Fibroblast of lung (primary cell): ENCODE measurements at regions not wholly inside any gene's neighbourhood (a gene's known extent, or its start where the extent isn't known, plus 50 kb on each side); places are given as distances from the start of the nearest gene placed in this dataset.
A peak's percentile ranks its signal among the peaks of the same experiment; 100 is the strongest.

Experiments
- DNase-seq, 2 donors: peaks; one replicate each; pipeline versions ENCODE4 v3.0.0 to v3.0.0-alpha.2; 2010; ENCODE audit warnings: low read depth in 2 of 2
- H2AFZ ChIP-seq: 2 replicates; pipeline ENCODE4 v1.5.1; 2012; ENCODE audit warnings: low read length, control low read depth, inconsistent platforms
- H3K27ac ChIP-seq: 2 replicates; pipeline ENCODE4 v1.5.1; 2011; ENCODE audit warnings: low read length, control low read depth; ENCODE audit not compliant: insufficient read depth
- H3K27me3 ChIP-seq: 2 replicates; pipeline ENCODE4 v1.5.1; 2011; ENCODE audit warnings: mild to moderate bottlenecking, low read length; ENCODE audit not compliant: control insufficient read depth, insufficient read depth
- H3K36me3 ChIP-seq: 2 replicates; pipeline ENCODE4 v1.5.1; 2011; ENCODE audit warnings: low read length; ENCODE audit not compliant: control insufficient read depth, insufficient read depth
- H3K4me1 ChIP-seq: 2 replicates; pipeline ENCODE4 v1.5.1; 2011; ENCODE audit warnings: low read length; ENCODE audit not compliant: control insufficient read depth, insufficient read depth; ENCODE audit errors: extremely low read depth
- H3K4me2 ChIP-seq: 2 replicates; pipeline ENCODE4 v1.5.1; 2011; ENCODE audit warnings: low read length, control low read depth; ENCODE audit not compliant: insufficient read depth; ENCODE audit errors: extremely low read depth
- H3K4me3 ChIP-seq, 4 experiments: fragments of 200-600 bp in 1 of 4; sonication (generic) in 1 of 4; replicated peaks in 1 of 4; 2 replicates each; pipeline ENCODE4 v1.5.1; 2011 to 2016; ENCODE audit warnings: low read length in 4 of 4, low read depth in 3 of 4, mild to moderate bottlenecking in 3 of 4, control low read depth in 2 of 4, inconsistent platforms in 1 of 4, mixed read lengths in 1 of 4; ENCODE audit not compliant: insufficient read depth in 1 of 4; ENCODE audit errors: control extremely low read depth in 1 of 4
- H3K79me2 ChIP-seq: 2 replicates; pipeline ENCODE4 v1.5.1; 2012; ENCODE audit warnings: mild to moderate bottlenecking, low read length, inconsistent platforms; ENCODE audit not compliant: control insufficient read depth, insufficient read depth
- H3K9ac ChIP-seq: 2 replicates; pipeline ENCODE4 v1.5.1; 2011; ENCODE audit warnings: mild to moderate bottlenecking, low read length, control low read depth; ENCODE audit not compliant: insufficient read depth
- H3K9me3 ChIP-seq: 2 replicates; pipeline ENCODE4 v1.5.1; 2012; ENCODE audit warnings: low read depth, low read length; ENCODE audit not compliant: control insufficient read depth, insufficient read depth
- H4K20me1 ChIP-seq: 2 replicates; pipeline ENCODE4 v1.5.1; 2011; ENCODE audit warnings: low read length; ENCODE audit not compliant: control insufficient read depth, insufficient read depth; ENCODE audit errors: extremely low read depth
- EZH2 ChIP-seq: IDR thresholded peaks from 2 replicates; pipeline ENCODE4 v1.5.1; 2012; ENCODE audit warnings: low read length, control low read depth, mild to moderate bottlenecking; ENCODE audit errors: missing control alignments
- TF ChIP-seq, protein P1 (sequence below), 2 donors: IDR thresholded peaks in 1 of 2; conservative IDR thresholded peaks in 1 of 2; 1 replicate in 1 of 2; 2 replicates in 1 of 2; pipeline ENCODE4 v1.5.1; 2011 to 2012; ENCODE audit warnings: low read length in 2 of 2, control low read depth in 1 of 2, inconsistent platforms in 1 of 2, low read depth in 1 of 2, mild to moderate bottlenecking in 1 of 2

DNA sequence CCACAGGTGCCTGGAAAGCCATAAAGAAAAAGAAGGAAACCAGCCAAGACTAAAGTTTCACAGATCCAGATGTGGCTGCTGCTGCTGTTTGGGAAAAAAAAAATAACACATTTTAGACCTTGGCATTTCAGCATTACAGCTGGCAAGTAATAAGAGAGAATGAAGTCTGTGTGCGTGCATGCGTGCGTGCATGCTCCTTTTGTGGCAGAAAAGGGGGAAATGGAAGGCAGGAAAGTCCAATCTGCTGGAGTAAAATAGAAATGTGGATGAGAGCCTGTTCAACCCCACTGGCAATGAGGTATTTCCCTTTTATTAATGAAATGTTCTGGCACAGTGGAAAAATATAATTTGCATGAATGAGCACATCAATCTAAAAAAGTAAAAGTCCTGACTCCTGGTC lies 137.0 kb upstream of the SEMA3A start:
- Histone ChIP-seq H3K9ac (no peak overlapping the region), H3K36me3 (no peaks in the 10 kb centered on the region), H2AFZ (no peak overlapping the region), H3K4me2 (no peak overlapping the region), H3K79me2 (no peaks in the 10 kb centered on the region), H3K27me3 (no peaks in the 10 kb centered on the region), H3K27ac (no peak overlapping the region), H3K4me3 (no peak overlapping the region), H4K20me1 (no peaks in the 10 kb centered on the region), H3K9me3 (no peaks in the 10 kb centered on the region), H3K4me1 (no peaks in the 10 kb centered on the region)
- TF ChIP-seq EZH2 = no peak
- TF ChIP-seq, protein P1, sequence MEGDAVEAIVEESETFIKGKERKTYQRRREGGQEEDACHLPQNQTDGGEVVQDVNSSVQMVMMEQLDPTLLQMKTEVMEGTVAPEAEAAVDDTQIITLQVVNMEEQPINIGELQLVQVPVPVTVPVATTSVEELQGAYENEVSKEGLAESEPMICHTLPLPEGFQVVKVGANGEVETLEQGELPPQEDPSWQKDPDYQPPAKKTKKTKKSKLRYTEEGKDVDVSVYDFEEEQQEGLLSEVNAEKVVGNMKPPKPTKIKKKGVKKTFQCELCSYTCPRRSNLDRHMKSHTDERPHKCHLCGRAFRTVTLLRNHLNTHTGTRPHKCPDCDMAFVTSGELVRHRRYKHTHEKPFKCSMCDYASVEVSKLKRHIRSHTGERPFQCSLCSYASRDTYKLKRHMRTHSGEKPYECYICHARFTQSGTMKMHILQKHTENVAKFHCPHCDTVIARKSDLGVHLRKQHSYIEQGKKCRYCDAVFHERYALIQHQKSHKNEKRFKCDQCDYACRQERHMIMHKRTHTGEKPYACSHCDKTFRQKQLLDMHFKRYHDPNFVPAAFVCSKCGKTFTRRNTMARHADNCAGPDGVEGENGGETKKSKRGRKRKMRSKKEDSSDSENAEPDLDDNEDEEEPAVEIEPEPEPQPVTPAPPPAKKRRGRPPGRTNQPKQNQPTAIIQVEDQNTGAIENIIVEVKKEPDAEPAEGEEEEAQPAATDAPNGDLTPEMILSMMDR (conservative IDR thresholded peaks at IDR 0.05 in 1 of 2, IDR thresholded peaks at IDR 0.05 in 1 of 2; ENCODE audit: low read depth in 1 of 2, low read length in 2 of 2) = no peak
- peak; percentile 51 to 77 for DNase-seq

DNA sequence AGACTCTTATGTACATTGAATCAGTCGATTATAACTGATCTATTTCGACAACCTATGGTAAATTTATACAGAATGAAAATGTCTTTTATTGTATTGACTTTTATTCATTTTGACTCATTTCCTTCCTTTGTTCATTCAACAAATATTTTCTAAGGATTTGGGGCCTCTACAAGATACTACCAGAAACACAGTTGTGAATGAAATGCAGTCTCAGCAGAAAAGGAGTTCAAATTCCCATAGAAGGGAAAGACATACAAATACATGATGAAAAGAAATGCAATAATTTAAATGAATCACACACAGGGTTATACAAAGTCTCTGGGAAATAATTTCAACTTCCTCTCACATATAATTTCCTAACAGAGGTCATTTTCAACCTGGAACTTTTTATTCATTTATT lies 134.0 kb upstream of the SEMA3A start:
- H3K4me3 ChIP-seq = no peak overlapping the region

DNA sequence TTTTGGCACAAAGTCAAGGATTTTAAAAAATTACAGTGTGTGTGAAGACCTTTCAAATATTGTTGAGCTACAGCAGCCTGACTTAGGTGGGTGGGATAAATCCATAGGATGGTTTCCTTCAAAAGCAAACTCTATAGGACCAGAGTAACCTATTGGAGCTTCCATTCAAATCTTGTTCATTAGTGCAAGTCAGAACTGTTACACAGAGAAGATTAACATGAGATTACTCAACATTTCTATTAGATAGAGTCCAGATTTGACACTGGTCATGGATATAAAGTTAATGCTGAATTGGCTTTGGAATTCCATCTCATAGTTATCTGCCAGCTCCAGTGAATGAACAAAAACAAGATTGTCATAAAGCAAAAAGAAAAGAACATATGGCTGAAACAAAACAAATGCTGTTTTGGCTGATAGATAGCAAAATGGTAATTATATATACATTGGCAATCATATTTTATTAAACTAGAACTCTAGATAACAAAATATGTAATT lies 129.6 kb upstream of the SEMA3A start:
- no peak overlapping the region for H3K27ac ChIP-seq
- H3K4me1 ChIP-seq = no peaks in the 10 kb centered on the region
- H2AFZ ChIP-seq = no peak overlapping the region
- no peak overlapping the region for H3K4me3 ChIP-seq
- no peaks in the 10 kb centered on the region for H3K27me3 ChIP-seq
- H3K9me3 ChIP-seq = no peaks in the 10 kb centered on the region
- H3K36me3 ChIP-seq = no peaks in the 10 kb centered on the region
- no peak overlapping the region for H3K4me2 ChIP-seq
- H4K20me1 ChIP-seq = no peaks in the 10 kb centered on the region
- H3K79me2 ChIP-seq = no peaks in the 10 kb centered on the region
- no peak for TF ChIP-seq EZH2
- TF ChIP-seq, protein P1 (conservative IDR thresholded peaks at IDR 0.05 in 1 of 2, IDR thresholded peaks at IDR 0.05 in 1 of 2; ENCODE audit: low read depth in 1 of 2, low read length in 2 of 2) = no peak
- H3K9ac ChIP-seq = no peak overlapping the region
- no peak for DNase-seq

More for the DNA sequence above, 134.0 kb upstream of the SEMA3A start:
- Histone ChIP-seq H3K4me1 (no peaks in the 10 kb centered on the region), H3K9me3 (no peaks in the 10 kb centered on the region), H4K20me1 (no peaks in the 10 kb centered on the region), H3K79me2 (no peaks in the 10 kb centered on the region), H3K27me3 (no peaks in the 10 kb centered on the region), H3K27ac (no peak overlapping the region), H3K9ac (no peak overlapping the region), H2AFZ (no peak overlapping the region), H3K4me2 (no peak overlapping the region), H3K36me3 (no peaks in the 10 kb centered on the region)
- TF ChIP-seq, protein P1 (conservative IDR thresholded peaks at IDR 0.05 in 1 of 2, IDR thresholded peaks at IDR 0.05 in 1 of 2; ENCODE audit: low read depth in 1 of 2, low read length in 2 of 2) = no peak
- DNase-seq = peak in 1 of 2 donors; percentile 59
